GDM1 (cell line): ENCODE measurements at regions not wholly inside any gene's neighbourhood (a gene's known extent, or its start where the extent isn't known, plus 50 kb on each side); places are given as distances from the start of the nearest gene placed in this dataset.

ENCODE experiments used
- DNase-seq: peaks from one replicate; lab custom pipeline; 2025; lab: John Stamatoyannopoulos, UW

DNA sequence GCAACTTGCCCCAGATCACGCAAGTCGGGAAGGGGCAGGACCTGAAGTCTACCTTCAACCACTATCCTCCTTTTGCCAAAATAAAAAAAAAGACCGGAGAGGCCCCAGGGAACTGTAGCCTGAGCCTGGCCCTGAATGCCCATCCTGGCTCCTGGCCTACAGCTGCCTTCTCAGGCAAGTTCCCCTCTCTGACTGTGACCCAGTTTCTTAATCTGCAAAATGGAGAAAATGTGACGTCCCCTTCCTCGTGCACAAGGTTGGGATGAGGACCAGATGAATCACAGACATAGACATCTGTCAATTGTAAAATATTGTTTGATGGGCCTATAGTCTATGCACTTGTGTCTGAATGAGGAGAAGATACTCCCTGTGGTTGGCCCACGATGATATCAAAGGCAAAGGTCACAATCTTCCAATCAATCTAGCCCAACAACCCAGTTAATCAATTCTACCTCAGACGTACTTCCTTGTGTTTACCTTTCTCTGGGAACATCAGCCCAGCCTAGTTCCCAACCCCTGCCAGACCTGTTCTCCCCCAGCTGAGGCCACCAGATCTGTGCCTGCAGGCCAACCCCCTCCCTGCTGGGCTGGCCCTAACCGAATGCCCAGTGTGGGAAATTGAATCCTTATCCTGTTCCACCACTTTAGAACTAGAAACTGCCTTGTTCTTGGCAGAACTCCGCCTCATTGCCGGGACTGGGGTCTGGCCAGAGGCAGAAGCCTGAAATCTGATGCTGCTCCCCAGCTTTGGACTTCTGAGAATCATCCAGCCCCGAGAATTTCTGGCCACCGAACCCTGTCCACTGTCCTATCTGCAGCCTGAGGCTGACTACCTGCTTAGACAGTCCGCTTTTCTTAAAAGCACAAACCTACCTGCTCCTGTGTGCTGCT, 101.8 kb upstream of the LIPC start:
- DNase-seq = no peak

DNA sequence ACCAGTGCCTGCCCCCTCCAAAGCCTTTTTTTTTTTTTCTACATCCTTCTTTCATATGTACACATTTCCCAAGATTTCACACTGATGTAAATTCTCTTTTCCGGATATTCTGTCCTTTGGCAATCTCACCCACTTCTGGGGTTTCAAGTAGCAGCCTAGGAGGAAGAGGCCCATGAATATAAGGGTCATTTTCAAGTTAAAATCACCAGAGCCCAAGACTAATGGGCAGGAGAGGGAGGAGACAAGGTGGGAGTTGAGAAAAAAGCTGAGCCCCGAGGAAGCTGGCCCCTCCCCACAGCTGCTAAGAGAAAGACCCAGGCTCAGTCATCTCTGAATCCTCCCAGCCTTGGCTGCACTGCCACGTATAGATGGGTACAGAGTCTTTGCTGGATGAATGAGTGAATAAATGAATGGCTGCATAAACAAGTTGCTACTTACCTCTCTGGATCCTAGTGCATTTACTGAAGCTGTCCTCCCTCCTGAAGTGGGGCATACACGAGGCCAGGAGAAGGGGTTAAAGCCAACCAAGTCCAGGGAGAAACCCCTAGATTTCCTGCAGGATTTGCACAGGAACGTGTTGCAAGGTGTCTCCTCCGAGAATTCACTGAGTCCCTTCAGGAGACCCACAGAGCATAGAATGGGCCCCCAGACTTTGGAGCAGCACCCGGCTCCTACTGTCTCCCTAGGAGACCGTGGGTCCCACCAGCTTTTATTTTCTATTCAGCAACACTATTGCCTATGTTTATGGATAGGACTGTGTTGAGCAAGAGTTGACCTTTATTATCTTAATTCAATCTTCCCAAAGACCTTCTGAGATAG, 100.8 kb upstream of the LIPC start:
- DNase-seq = no peak

DNA sequence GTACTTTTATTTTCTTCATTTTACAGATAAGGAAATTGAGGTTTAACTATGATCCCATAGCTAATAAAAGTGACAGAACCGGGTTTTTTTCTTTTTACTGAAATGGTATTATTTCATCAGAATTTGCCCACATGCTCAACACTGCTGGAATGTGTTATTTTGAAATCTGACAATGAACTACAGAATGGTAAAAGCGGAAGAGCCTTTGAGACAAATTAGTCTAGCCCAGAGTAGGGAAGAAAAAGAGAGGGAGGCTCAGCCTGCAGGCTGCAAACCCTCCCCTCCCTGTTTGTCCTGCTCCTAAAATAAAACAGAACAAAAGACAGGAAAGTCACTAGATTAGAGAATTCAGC, 100.3 kb upstream of the LIPC start:
- DNase-seq = no peak

- peak; percentile 93 for DNase-seq
Measured at GRCh38 chr15:58331913-58332675, 99.7 kb upstream of the LIPC start.

DNA sequence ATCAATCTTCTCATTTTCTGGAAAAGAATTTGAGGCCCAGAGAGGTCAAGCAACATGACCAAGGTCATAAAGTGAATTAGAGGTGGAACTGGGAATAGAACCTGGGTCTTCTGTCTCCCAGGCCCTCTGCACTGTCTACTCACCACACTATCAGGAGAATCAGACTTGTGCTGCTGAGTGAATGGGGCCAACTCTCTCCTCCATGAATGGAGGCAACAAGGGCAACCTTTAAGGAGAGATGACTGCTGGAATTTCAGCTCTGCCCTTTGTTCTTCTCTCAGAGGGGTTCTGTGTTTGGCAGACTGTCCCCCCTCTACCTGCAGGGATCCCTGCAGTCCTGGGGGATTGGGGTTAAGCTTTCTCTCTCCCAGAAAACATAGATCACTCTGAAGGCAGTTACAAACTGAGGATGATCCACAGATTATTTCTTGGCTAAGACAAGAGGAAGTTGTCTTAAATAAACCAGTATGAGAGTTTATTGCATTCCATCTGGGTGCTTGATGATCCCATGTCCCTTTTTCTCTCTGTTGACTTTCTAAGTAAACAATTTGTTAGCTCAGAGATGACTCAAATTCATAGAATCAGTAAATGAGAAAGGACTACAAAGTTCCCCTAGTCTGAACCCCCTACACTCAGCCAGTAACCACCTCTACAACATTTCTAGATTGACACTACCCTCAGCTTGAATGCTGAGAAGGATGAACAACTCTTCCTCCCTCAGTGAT, 99.0 kb upstream of the LIPC start:
- no peak for DNase-seq

DNA sequence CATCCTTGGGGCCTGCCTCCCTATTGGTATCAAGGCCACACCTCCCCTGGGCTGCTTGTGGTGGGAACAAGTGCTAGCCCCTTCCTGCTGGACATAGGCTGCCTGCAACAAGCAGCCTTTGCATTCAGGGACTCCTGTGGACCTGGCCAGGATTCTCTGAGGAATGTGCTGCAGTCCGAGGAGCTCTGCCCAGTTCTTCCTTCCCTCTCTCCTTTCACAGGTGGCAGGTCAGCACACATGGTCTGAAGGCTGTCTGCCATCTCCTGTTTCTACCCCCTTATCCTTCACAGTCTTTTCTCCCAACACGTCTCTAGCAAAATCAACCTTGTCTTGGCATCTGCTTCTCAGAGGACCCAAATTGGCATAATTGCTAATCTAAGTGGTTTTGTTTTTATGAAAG, 97.0 kb upstream of the LIPC start:
- no peak for DNase-seq

DNA sequence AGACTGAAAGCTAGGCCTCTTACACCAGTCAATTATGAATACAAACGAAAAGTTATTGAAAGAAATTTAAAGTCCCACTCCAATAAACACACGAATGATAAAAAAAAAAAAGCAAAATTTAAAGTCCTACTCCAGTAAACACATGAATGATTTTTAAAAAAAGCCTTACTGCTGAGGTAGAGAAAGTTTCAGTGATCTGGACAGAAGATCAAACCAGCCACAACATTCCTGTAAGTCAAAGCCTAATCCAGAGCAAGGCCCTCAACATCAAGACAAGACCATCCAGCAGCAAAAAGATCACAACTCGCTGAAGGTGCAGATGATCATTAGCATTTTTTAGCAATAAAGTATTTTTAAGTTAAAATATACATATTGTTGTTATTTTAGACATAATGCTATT, 95.6 kb upstream of the LIPC start:
- DNase-seq = no peak

- no peak for DNase-seq
Measured at GRCh38 chr15:58340176-58340575, 91.6 kb upstream of the LIPC start.

GRCh38 chr15:58342508-58342907, 89.3 kb upstream of the LIPC start:
- DNase-seq = no peak

DNA sequence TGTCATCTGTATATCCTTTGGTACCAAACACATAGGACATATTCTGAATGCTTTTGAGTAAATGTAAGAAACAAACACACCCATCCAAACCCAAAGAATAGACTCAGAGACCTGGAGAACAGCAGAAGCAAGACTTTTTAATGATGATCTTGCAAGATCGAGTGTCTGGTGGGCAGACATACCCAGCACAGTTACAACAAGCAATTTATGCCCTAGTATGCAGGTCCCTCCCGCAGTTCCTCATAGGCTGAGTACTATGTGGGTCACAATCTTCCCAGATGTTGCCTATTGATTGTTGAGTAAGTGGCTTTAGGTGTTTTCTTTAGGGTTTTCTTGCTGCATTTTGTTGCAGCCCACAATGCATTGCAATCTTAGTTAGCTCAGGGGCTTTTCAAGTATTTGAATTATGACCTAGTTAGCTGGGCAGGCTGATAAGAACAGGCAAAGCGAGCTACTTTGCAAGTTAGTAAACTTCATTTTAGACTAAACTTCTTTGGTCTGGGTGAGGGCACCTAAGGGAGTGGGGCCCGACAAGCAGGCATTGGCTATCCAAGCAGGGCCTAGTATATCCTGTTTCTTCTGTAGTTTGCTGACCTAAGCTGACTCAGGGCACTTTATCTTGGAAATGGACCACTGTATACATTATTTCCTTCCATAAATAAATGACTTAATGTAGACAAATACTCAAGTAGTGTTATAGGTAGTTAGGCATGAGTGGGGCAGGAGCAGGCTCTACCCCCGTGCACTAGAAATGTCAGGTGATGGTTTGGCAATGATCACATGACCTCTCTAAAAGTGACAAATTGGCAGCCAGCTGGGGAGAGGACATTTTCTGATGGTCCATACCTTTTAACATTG, 87.3 kb upstream of the LIPC start:
- no peak for DNase-seq

- no peak for DNase-seq
Measured at GRCh38 chr15:58346361-58346760, 85.4 kb upstream of the LIPC start.

GRCh38 chr15:58348095-58348812, 83.5 kb upstream of the LIPC start:
- no peak for DNase-seq

GRCh38 chr15:58352026-58352929, 79.5 kb upstream of the LIPC start:
- DNase-seq = no peak

- peak; percentile 58 for DNase-seq
Measured at GRCh38 chr15:58355382-58355971, 76.3 kb upstream of the LIPC start.

- DNase-seq = no peak
Measured at GRCh38 chr15:58355973-58356372, 75.8 kb upstream of the LIPC start.

DNA sequence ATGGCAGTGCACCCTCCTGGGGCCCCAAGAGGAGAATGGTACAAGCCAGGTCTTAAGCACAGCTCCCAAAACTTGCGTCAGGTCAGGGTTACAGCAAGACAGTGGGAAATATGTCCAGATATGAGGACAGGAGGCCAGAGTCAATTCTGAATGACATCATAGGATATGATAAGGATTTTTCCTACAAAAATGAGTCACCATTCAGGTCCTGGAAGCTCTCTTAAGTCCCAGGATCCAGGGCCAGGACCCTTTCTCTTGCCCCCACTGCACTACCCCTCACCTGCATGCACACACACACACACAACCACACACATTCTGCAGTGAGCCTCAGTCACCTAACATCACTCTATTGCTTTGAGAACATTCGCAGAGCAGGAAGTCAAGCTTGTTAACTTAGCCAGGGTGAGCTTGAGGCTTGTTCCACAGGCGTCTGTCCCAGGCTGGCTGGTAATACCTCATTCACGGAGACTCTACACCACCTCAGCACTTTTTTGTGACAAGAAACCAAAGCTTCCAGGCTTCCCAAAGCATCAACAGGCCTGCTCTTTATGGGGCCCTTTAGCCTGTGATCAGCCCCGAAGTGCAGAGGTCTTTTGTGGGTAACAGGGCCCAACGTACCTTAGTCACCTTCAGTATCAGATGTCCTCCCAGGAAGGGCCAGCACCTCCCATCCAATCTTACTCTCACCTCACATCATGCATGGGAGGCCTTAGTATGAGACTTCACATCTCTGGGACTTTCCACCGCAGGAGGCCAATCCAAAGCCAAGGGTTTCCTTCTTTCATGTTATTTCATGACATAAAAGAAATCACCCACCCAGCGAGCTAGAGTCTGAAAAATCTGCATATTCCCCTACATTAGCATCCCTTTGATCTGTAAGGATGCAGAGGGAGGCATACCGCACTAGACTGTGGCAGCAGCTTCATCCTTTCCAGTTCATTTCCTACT, 74.0 kb upstream of the LIPC start:
- DNase-seq = no peak

DNA sequence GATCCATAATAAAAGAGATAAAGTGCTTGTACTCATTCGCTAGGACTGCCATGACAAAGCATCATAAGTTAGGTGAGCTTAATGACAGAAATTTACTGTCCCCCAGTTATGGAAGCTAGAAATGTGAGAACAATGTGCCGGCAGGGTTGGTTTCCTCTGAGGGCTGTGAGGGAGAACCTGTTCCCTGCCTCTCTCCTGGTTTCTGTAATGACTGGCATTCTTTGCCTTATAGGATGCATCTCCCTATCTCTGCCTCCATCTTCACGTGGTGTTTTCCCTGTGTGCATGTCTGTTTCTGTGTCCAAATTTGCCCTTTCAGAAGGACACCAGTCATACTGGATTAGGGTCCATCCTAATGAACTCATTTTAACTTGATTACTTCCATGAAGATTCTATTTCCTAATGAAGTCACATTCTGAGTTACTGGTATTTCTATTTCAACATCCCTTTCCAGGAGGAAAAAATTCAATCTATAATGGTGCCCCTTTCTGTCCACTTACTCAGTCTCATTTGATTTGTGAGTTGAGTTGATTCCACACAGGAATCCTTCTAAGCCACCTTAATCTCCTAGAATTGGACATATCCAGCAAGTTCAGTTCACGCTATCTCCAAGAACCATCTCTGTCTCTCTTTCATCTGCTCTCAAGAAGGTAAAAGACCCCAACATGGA, 71.2 kb upstream of the LIPC start:
- no peak for DNase-seq
